LNCAP (cell line): ENCODE measurements at regions not wholly inside any gene's neighbourhood (a gene's known extent, or its start where the extent isn't known, plus 50 kb on each side); places are given as distances from the start of the nearest gene placed in this dataset.

ENCODE experiments used
- CTCF ChIP-seq: fragments of 450-650 bp; IDR thresholded peaks from 2 replicates; pipeline ENCODE4 v1.5.1; 2017; ENCODE audit warnings: mild to moderate bottlenecking

DNA sequence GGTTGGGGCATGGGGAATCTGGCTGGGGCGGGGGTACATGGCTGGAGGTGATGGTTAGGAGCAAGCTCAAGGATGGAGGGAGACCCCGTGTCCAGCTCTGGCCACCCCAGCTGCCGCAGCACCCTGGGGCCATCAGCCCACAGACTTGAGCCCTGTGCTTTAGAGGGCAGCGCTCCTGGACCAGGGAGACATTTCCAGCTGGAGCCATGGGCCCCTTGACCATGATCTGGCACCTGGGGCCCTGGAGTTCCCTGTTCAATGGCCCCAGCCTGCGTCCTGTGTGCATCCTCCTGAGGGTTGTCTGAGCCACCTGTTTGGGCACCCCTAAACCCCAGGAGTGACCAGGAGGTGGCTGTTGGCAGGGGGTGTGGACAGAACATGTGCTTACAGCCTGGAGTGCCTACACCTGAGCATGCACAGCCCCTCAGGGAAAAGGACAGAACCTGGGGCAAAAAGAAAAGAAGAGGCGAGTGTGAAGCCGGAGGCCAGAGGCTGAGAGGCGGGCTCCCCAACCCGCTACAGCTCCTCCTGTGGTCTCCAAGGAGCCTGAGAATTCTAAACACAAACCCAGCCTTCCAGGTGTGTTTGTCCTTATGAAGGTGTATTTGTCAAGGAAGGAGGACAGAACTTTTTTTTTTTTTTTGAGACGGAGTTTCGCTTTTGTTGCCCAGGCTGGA lies 126.7 kb downstream of the C9orf50 start:
- TF ChIP-seq CTCF = no peak

DNA sequence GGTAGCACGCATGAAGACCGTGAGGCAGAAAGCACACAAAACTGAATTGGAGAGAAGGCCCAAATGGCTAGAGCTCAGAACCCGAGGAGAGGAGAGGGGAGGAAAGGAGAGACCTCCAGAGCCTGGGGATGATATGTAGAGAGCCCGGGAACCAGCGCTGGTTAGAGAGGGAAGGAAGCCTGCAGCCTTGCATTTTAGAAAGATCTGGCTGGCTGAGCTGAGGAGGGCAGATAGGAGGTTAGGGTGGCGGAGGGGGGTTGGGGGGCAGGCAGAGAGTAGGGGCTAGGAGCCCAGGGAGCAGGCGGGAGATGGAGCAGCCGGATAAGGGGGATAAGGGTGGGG lies 127.2 kb downstream of the C9orf50 start:
- no peak for TF ChIP-seq CTCF

GRCh38 chr9:129493002-129493705 lies 127.7 kb downstream of the C9orf50 start:
- TF ChIP-seq CTCF = no peak

GRCh38 chr9:129491487-129491855 lies 129.4 kb downstream of the C9orf50 start:
- no peak for TF ChIP-seq CTCF

GRCh38 chr9:129490583-129491486 lies 130.1 kb downstream of the C9orf50 start:
- TF ChIP-seq CTCF = no peak

- no peak for TF ChIP-seq CTCF
These were observed 130.9 kb downstream of the C9orf50 start for GRCh38 chr9:129489838-129490582.
